22Rv1 (cell line): ENCODE measurements at regions not wholly inside any gene's neighbourhood (a gene's known extent, or its start where the extent isn't known, plus 50 kb on each side); places are given as distances from the start of the nearest gene placed in this dataset.
"Not testable (repeated sequence)": the region's sequence is repeated elsewhere in the genome, so short reads cannot be mapped to it uniquely, and the experiment has no call there.

Experiments
- H3K27ac ChIP-seq: fragments of 450-650 bp; 2 replicates; pipeline ENCODE4 v1.5.1; 2017
- ZFX ChIP-seq: fragments of 450-650 bp; IDR thresholded peaks from 2 replicates; pipeline ENCODE4 v1.6.1; 2017; ENCODE audit warnings: antibody characterized with exemption, borderline replicate concordance
- TF ChIP-seq, protein P1 (sequence below): fragments of 450-650 bp; IDR thresholded peaks from 2 replicates; pipeline ENCODE4 v1.5.1; 2017; ENCODE audit warnings: mild to moderate bottlenecking

DNA sequence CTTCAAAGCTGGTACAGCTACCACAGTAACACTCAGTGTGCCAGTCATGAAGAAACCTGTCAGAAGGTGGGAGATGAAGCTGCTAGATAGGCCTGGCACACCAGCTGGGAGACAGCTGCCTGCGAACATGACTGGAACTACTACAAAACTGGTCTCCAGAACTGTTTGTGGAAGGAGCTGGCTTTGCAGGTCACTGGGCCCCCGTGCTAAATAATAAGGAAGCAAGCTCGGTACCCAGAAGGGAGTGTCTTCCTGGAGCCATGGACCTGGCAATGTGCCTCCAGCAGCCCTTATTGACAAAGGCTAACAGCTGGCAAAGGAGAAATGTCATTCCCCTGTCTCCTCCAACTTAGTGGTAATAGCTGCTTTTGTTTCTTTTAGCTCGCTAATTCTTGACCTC lies 1217.6 kb upstream of the LRRN3 start:
- H3K27ac ChIP-seq = no peak overlapping the region
- TF ChIP-seq ZFX = no peak
- TF ChIP-seq, protein P1, sequence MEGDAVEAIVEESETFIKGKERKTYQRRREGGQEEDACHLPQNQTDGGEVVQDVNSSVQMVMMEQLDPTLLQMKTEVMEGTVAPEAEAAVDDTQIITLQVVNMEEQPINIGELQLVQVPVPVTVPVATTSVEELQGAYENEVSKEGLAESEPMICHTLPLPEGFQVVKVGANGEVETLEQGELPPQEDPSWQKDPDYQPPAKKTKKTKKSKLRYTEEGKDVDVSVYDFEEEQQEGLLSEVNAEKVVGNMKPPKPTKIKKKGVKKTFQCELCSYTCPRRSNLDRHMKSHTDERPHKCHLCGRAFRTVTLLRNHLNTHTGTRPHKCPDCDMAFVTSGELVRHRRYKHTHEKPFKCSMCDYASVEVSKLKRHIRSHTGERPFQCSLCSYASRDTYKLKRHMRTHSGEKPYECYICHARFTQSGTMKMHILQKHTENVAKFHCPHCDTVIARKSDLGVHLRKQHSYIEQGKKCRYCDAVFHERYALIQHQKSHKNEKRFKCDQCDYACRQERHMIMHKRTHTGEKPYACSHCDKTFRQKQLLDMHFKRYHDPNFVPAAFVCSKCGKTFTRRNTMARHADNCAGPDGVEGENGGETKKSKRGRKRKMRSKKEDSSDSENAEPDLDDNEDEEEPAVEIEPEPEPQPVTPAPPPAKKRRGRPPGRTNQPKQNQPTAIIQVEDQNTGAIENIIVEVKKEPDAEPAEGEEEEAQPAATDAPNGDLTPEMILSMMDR = no peak

DNA sequence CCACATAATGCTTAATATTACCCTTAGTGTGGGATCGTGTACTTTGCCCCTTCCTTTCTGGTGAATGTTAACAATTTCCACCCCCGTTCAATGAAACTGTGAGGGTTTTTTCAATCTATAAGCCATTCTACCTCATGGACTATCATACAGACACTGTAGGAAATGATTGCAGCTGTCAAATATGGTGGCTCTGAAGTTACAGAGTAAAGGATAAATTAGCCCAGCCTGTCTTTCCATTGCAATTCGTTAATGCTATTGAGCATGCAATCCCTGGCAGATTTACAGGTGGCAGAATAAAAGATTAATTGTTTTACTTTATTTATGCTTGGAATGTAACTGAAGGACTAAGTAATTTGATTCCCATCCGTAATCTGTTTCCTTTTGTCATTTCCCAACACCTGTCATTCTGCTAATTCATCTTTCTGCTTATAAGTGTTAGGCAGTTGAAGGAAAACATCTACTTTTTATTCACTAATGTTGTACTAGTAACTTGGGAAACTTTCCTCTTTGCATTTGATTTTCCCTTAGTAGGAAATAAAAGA lies 1211.6 kb upstream of the LRRN3 start:
- no peak overlapping the region for H3K27ac ChIP-seq
- no peak for TF ChIP-seq ZFX

DNA sequence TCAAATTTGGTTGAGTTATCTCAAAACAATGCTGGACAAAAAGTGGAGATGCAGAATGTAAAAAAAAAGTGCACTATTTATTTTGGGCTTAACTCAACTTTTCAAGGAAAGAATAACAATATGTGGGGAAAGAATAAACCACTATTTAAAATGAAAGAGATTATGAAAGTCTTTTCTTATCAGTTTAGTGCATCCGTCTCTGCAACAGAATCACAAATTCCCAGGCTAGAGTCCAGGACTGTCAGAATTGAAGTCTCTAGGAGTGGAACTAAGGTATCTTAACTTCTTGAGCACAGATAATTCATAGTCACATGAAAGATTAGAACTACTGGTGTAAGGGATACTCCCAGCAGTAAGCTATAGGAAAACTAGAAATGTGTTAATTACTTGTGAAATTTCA lies 1200.3 kb upstream of the LRRN3 start:
- TF ChIP-seq, protein P1 = no peak
- no peak for TF ChIP-seq ZFX
- H3K27ac ChIP-seq = no peak overlapping the region

DNA sequence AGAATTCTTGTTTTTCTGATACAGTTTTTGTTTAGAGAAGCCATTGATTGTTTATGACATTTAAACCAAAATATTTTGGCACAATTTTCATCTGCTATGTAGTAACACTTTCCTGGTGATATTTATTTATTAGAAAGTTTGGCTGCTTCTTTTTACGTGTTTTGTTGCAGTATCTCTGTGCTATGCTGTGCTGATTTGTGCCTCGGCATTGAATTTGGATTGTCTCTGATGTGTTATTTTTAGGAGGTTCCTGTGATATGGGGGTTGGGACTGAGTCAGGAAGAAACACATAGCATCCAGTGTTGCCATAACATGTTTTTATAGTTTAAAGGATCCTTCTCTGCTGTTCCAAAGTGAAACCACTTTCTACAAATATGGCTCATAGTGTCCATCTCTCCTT lies 1197.7 kb upstream of the LRRN3 start:
- no peak overlapping the region for H3K27ac ChIP-seq
- TF ChIP-seq, protein P1 = no peak
- TF ChIP-seq ZFX = no peak

DNA sequence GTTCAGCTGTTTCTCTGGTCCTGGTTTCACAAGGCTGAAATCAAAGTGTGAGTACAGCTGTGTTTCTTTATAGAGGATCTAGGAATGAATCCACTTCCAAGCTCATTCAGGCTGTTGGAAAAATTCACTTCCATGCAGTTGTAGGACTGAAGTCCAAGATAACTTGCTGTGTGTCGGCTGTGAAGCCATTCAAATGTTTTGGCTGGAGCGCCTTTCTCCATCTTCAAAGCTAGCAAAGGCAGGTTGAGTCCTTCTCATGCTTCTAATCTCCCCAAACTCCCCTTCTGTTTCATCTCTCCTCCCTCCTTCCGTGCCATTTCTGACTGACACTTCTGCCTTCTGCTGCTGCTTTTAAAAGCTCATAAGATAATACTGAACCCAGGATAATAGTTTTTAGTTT lies 1195.4 kb upstream of the LRRN3 start:
- no peak for TF ChIP-seq ZFX
- TF ChIP-seq, protein P1 = no peak

DNA sequence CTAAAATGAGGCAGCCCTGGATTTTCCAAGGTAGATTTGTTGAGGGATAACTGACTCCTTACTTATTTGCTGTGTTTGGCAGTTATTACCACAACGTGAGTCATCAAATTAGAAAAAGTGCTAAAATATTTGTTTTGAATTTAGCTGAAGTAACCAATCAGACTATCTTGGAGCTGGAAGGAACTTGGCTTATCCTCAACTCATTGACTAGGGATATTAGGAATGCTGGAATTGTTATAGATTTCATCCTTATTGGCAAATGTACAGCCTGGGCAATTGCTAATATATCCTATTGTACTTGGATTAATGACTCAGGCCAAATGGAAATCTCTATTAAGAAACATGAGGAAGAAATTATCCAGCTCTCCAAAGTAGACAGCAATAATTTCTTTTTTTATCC lies 1189.0 kb upstream of the LRRN3 start:
- H3K27ac ChIP-seq = no peak overlapping the region
- TF ChIP-seq ZFX = no peak
- TF ChIP-seq, protein P1 = no peak

More for the DNA sequence above, 1195.4 kb upstream of the LRRN3 start:
- H3K27ac ChIP-seq = no peak overlapping the region

DNA sequence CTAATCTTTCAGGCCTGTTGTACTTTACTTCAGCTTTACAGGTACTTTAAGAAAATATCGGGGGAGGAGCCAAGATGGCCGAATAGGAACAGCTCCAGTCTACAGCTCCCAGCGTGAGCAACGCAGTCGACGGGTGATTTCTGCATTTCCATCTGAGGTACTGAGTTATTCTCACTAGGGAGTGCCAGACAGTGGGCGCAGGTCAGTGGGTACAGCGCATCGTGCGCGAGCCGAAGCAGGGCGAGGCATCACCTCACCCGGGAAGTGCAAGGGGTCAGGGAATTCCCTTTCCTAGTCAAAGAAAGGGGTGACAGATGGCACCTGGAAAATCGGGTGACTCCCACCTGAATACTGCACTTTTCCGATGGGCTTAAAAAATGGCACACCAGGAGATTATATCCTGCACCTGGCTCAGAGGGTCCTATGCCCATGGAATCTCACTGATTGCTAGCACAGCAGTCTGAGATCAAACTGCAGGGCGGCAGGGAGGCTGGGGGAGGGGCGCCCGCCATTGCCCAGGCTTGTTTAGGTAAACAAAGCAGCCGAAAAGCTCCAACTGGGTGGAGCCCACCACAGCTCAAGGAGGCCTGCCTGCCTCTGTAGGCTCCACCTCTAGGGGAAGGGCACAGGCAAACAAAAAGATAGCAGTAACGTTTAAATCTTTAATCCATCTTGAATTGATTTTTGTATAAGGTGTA lies 1185.4 kb upstream of the LRRN3 start:
- not testable (repeated sequence) for H3K27ac ChIP-seq

DNA sequence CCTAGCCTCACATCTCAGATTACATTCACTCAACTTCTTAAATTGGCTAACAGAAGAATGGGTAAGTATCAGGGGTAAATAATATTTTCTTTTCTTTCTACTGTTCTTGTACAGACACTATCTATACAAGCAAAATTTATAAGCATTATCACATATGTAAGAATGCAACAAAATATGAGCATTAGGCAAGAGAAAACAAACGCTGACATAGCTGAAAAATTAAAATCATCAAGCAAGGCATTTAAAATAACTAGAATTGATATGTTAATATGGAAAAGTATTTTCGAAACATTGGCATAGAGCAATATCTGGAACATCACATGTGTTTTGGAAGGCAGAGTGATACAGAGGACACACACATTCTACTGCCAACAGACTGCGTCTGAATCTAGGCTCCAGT lies 1175.3 kb upstream of the LRRN3 start:
- TF ChIP-seq, protein P1 = no peak
- no peak for TF ChIP-seq ZFX
- no peak overlapping the region for H3K27ac ChIP-seq
